ENCODE measurements at regions not wholly inside any gene's neighbourhood (a gene's known extent, or its start where the extent isn't known, plus 50 kb on each side); places are given as distances from the start of the nearest gene placed in this dataset.

DNA sequence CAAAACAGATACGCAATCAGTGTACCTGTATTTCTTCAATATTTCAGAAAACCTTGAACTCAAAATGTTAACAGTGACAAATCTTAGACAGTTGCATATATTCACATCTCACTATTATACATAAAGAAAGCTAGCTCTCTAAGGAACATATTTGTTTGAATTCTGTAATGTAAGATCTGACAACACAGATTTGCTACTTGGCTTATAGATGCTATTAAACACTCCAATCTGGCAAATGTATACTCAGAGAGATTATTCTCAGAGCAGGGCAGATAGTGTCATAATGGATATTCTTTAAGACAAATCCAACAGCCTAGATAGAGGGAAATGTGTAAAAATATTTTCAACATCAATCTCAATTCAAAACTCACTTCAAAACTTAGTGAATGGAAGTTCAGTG lies 794.5 kb upstream of the CDH9 start:
- TF ChIP-seq, protein P1, sequence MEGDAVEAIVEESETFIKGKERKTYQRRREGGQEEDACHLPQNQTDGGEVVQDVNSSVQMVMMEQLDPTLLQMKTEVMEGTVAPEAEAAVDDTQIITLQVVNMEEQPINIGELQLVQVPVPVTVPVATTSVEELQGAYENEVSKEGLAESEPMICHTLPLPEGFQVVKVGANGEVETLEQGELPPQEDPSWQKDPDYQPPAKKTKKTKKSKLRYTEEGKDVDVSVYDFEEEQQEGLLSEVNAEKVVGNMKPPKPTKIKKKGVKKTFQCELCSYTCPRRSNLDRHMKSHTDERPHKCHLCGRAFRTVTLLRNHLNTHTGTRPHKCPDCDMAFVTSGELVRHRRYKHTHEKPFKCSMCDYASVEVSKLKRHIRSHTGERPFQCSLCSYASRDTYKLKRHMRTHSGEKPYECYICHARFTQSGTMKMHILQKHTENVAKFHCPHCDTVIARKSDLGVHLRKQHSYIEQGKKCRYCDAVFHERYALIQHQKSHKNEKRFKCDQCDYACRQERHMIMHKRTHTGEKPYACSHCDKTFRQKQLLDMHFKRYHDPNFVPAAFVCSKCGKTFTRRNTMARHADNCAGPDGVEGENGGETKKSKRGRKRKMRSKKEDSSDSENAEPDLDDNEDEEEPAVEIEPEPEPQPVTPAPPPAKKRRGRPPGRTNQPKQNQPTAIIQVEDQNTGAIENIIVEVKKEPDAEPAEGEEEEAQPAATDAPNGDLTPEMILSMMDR (IDR thresholded peaks at IDR 0.05) = no peak
- no peak for TF ChIP-seq ZFX (IDR thresholded peaks at IDR 0.05; ENCODE audit: borderline replicate concordance)
